HepG2 (cell line): ENCODE measurements at regions not wholly inside any gene's neighbourhood (a gene's known extent, or its start where the extent isn't known, plus 50 kb on each side); places are given as distances from the start of the nearest gene placed in this dataset.

ENCODE experiments used
- ATAC-seq: fragments of 200-7000 bp; cut with Tn5 transposase; 3 replicates; pipeline ENCODE4 v1.9.1; 2020; ENCODE audit warnings: mild to moderate bottlenecking, moderate library complexity
- BruUV-seq: library from RNA; stranded (reverse); fragments of 400-500 nt; replicated peaks from 2 replicates; lab custom pipeline; 2021; lab: Mats Ljungman, UMichigan
- CTCF ChIA-PET: fragments of 300-600 bp; formaldehyde crosslinking; extraction: SDS; loops from one replicate; lab custom pipeline; 2021; ENCODE audit warnings: low total read pairs, inconsistent platforms, low intra/inter-chr PET ratio; lab: Yijun Ruan, JAX
- POLR2A ChIA-PET: fragments of 350-600 bp; sonication (Branson Sonifier 250); formaldehyde crosslinking; loops from one replicate; lab custom pipeline; 2020; ENCODE audit warnings: antibody characterized with exemption, inconsistent platforms; lab: Yijun Ruan, JAX
- DNase-seq: peaks from one replicate; pipeline ENCODE4 v3.0.0-alpha.2; 2015; ENCODE audit warnings: low spot score
- FAIRE-seq: peaks from 3 replicates; lab custom pipeline; 2011; peaks lifted over from hg19 to GRCh38; lab: Jason Lieb, UNC
- H2AFZ ChIP-seq: one replicate; pipeline ENCODE4 v1.6.1; 2011; ENCODE audit warnings: low read length, inconsistent platforms
- H3K27ac ChIP-seq: fragments of 300-600 bp; 3 replicates; pipeline ENCODE4 v1.8.0; 2011; ENCODE audit warnings: mixed run types, mild to moderate bottlenecking, mixed read lengths, low read length, inconsistent platforms; ENCODE audit not compliant: insufficient read depth; ENCODE audit errors: extremely low read length
- H3K27me3 ChIP-seq, 2 experiments: fragments of 200-600 bp in 1 of 2; 2 replicates in 1 of 2; 3 replicates in 1 of 2; pipeline versions ENCODE4 v1.6.0 to v1.8.0; 2011; ENCODE audit warnings: low read length in 2 of 2, mild to moderate bottlenecking in 2 of 2, moderate library complexity in 2 of 2, inconsistent platforms in 1 of 2; ENCODE audit not compliant: insufficient read depth in 2 of 2, control insufficient read depth in 1 of 2
- H3K36me3 ChIP-seq, 2 experiments: fragments of 200-600 bp in 1 of 2; replicated peaks in 1 of 2; 2 replicates in 1 of 2; 3 replicates in 1 of 2; pipeline versions ENCODE4 v1.5.1 to v1.8.0; 2011; ENCODE audit warnings: low read length in 2 of 2, inconsistent platforms in 1 of 2; ENCODE audit not compliant: insufficient read depth in 2 of 2, control insufficient read depth in 1 of 2
- H3K4me1 ChIP-seq: 2 replicates; pipeline ENCODE4 v1.5.1; 2012; ENCODE audit warnings: low read length, inconsistent platforms; ENCODE audit not compliant: insufficient read depth
- H3K4me2 ChIP-seq: 2 replicates; pipeline ENCODE4 v1.6.0; 2011; ENCODE audit warnings: low read depth, low read length, inconsistent platforms
- H3K4me3 ChIP-seq, 3 experiments: fragments of 200-600 bp in 1 of 3; sonication (generic), shearing (Covaris generic) in 1 of 3; replicated peaks in 1 of 3; 2 replicates each; pipeline ENCODE4 v1.5.1; 2011 to 2016; ENCODE audit warnings: low read length in 3 of 3, inconsistent platforms in 2 of 3, low read depth in 2 of 3, mild to moderate bottlenecking in 2 of 3, control low read depth in 1 of 3, mixed read lengths in 1 of 3; ENCODE audit not compliant: insufficient read depth in 1 of 3
- H3K79me2 ChIP-seq: one replicate; pipeline ENCODE4 v1.6.1; 2011; ENCODE audit warnings: low read length, inconsistent platforms; ENCODE audit not compliant: insufficient read depth
- H3K9ac ChIP-seq: 2 replicates; pipeline ENCODE4 v1.6.0; 2011; ENCODE audit warnings: mild to moderate bottlenecking, low read depth, low read length, inconsistent platforms; ENCODE audit not compliant: insufficient read depth
- H3K9me3 ChIP-seq: 2 replicates; pipeline ENCODE4 v1.5.1; 2012; ENCODE audit warnings: mild to moderate bottlenecking, low read length
- H4K20me1 ChIP-seq: 2 replicates; pipeline ENCODE4 v1.6.0; 2011; ENCODE audit warnings: inconsistent platforms, mild to moderate bottlenecking, low read length, moderate library complexity; ENCODE audit not compliant: insufficient read depth
- ATF1 ChIP-seq: IDR thresholded peaks from 2 replicates; pipeline ENCODE4 v1.6.1; 2016; ENCODE audit warnings: mild to moderate bottlenecking, control low read depth
- CEBPG ChIP-seq: IDR thresholded peaks from 2 replicates; pipeline ENCODE4 v1.6.1; 2016
- ETV6 ChIP-seq: sonication (generic); formaldehyde crosslinking; conservative IDR thresholded peaks from 2 replicates; pipeline ENCODE4 v1.4.0; 2020; ENCODE audit warnings: missing genetic modification reagents
- GABPB1 ChIP-seq: IDR thresholded peaks from 2 replicates; pipeline ENCODE4 v1.6.1; 2016; ENCODE audit warnings: mild to moderate bottlenecking, missing genetic modification reagents, moderate library complexity, missing compliant biosample characterization
- MED13 ChIP-seq: sonication (generic); formaldehyde crosslinking; IDR thresholded peaks from 2 replicates; pipeline ENCODE4 v1.5.0; 2020; ENCODE audit warnings: missing genetic modification reagents
- PAX8 ChIP-seq: sonication (generic); formaldehyde crosslinking; IDR thresholded peaks from 2 replicates; pipeline ENCODE4 v1.8.0; 2022; ENCODE audit warnings: mild to moderate bottlenecking, missing genetic modification reagents, borderline replicate concordance
- PRMT3 ChIP-seq: sonication (generic); formaldehyde crosslinking; IDR thresholded peaks from 2 replicates; pipeline ENCODE4 v1.8.1; 2022; ENCODE audit warnings: low read depth, mild to moderate bottlenecking, moderate library complexity, missing genetic modification reagents, borderline replicate concordance
- RAD51 ChIP-seq: fragments of 450-650 bp; IDR thresholded peaks from 2 replicates; pipeline ENCODE4 v1.6.1; 2016; ENCODE audit warnings: borderline replicate concordance
- SRSF4 ChIP-seq: fragments of 200-400 bp; formaldehyde crosslinking; IDR thresholded peaks from one replicate; pipeline ENCODE4 v1.6.1; 2018; ENCODE audit warnings: mild to moderate bottlenecking, low read depth, low read length, moderate library complexity; ENCODE audit not compliant: poor library complexity, severe bottlenecking
- TEAD3 ChIP-seq: optimal IDR thresholded peaks from 2 replicates; pipeline ENCODE3; 2016; ENCODE audit warnings: borderline replicate concordance
- ZNF34 ChIP-seq: sonication (generic); formaldehyde crosslinking; IDR thresholded peaks from 2 replicates; pipeline ENCODE4 v1.4.0; 2020; ENCODE audit warnings: mild to moderate bottlenecking, missing genetic modification reagents, borderline replicate concordance
- WGBS: methylation state at CpG from one replicate; pipeline ENCODE4 v1.1.6; 2017; ENCODE audit warnings: low lambda C conversion rate; 5-methylcytosine and 5-hydroxymethylcytosine counted together
- in situ Hi-C: cut with HindIII; loops from 2 replicates; pipeline ENCODE4 v1.10.0; 2017; ENCODE audit warnings: low pct_unique_long_range_greater_than_20kb; ENCODE audit not compliant: extremely low pct_ligation_motif_present
- intact Hi-C: fragments of 100-400 bp; cut with micrococcal nuclease; formaldehyde crosslinking; loops from one replicate; pipeline ENCODE4 v1.10.0; 2022; ENCODE audit not compliant: unreplicated experiment
- TF ChIP-seq, protein P1 (sequence below): sonication (generic); formaldehyde crosslinking; IDR thresholded peaks from 2 replicates; pipeline ENCODE4 v1.5.0; 2020; ENCODE audit warnings: mild to moderate bottlenecking, missing genetic modification reagents
- TF ChIP-seq, protein P2 (sequence below): sonication (generic); formaldehyde crosslinking; IDR thresholded peaks from 2 replicates; pipeline ENCODE4 v1.9.0; 2021; ENCODE audit warnings: missing genetic modification reagents, borderline replicate concordance

DNA sequence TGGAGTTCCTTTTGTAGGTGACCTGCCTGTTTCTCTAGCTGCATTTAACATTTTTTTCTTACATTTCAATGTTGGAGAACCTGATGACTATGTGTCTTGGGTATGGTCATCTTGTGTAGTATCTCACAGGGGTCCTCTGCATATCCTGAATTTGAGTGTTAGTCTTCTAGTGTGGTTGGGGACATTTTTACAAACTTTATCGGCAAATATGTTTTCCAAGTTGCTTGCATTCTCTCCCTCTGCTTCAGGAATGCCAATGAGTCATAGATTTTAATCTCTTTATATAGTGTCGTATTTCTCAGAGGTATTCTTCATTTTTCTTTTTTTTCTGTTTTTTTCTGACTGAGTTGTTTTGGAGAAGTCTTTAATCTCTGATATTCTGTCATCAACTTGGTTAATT lies 684.0 kb downstream of the NCAM2 start:
- intact Hi-C loops = no loop called here
- Histone ChIP-seq H4K20me1 (no peaks in the 10 kb centered on the region), H3K9me3 (peaks cover 92% of the 10 kb centered on the region), H3K27me3 (no peaks in the 10 kb centered on the region), H3K9ac (no peak overlapping the region), H3K4me3 (no peak overlapping the region), H3K4me1 (no peaks in the 10 kb centered on the region), H2AFZ (no peak overlapping the region), H3K79me2 (no peaks in the 10 kb centered on the region), H3K27ac (no peak overlapping the region), H3K4me2 (no peak overlapping the region), H3K36me3 (no peaks in the 10 kb centered on the region)
- TF ChIP-seq RAD51 = no peak
- no peak for TF ChIP-seq TEAD3 (CRISPR knock-in tag)
- TF ChIP-seq GABPB1 = no peak
- no peak for TF ChIP-seq MED13 (CRISPR knock-in tag)
- TF ChIP-seq SRSF4 = no peak
- TF ChIP-seq, protein P1, sequence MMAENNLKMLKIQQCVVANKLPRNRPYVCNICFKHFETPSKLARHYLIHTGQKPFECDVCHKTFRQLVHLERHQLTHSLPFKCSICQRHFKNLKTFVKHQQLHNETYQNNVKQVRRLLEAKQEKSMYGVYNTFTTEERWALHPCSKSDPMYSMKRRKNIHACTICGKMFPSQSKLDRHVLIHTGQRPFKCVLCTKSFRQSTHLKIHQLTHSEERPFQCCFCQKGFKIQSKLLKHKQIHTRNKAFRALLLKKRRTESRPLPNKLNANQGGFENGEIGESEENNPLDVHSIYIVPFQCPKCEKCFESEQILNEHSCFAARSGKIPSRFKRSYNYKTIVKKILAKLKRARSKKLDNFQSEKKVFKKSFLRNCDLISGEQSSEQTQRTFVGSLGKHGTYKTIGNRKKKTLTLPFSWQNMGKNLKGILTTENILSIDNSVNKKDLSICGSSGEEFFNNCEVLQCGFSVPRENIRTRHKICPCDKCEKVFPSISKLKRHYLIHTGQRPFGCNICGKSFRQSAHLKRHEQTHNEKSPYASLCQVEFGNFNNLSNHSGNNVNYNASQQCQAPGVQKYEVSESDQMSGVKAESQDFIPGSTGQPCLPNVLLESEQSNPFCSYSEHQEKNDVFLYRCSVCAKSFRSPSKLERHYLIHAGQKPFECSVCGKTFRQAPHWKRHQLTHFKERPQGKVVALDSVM (CRISPR knock-in tag) = no peak
- TF ChIP-seq PRMT3 (CRISPR knock-in tag) = no peak
- no peak for TF ChIP-seq ETV6
- no peak for TF ChIP-seq ZNF34
- no peak for TF ChIP-seq ATF1 (CRISPR knock-in tag)
- TF ChIP-seq CEBPG (CRISPR knock-in tag) = no peak
- TF ChIP-seq PAX8 = no peak
- TF ChIP-seq, protein P2, sequence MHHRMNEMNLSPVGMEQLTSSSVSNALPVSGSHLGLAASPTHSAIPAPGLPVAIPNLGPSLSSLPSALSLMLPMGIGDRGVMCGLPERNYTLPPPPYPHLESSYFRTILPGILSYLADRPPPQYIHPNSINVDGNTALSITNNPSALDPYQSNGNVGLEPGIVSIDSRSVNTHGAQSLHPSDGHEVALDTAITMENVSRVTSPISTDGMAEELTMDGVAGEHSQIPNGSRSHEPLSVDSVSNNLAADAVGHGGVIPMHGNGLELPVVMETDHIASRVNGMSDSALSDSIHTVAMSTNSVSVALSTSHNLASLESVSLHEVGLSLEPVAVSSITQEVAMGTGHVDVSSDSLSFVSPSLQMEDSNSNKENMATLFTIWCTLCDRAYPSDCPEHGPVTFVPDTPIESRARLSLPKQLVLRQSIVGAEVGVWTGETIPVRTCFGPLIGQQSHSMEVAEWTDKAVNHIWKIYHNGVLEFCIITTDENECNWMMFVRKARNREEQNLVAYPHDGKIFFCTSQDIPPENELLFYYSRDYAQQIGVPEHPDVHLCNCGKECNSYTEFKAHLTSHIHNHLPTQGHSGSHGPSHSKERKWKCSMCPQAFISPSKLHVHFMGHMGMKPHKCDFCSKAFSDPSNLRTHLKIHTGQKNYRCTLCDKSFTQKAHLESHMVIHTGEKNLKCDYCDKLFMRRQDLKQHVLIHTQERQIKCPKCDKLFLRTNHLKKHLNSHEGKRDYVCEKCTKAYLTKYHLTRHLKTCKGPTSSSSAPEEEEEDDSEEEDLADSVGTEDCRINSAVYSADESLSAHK = no peak
- ChIA-PET POLR2A (no interaction called here), CTCF (no interaction called here)
- DNase-seq (no peak), FAIRE-seq (no peak), ATAC-seq (no peak)
- in situ Hi-C loops = no loop called here
- no TSS peak for BruUV-seq
- WGBS = 0% methylated on average over 2 of the region's 2 CpGs
